T-helper 2 cell (primary cell): ENCODE measurements at regions not wholly inside any gene's neighbourhood (a gene's known extent, or its start where the extent isn't known, plus 50 kb on each side); places are given as distances from the start of the nearest gene placed in this dataset.

ENCODE experiments used
- DNase-seq, 5 experiments: peaks; one replicate each; pipeline versions ENCODE4 v3.0.0 to v3.0.0-alpha.2; 2012 to 2022

- no peak for DNase-seq
Observed at GRCh38 chr5:171657473-171657872, 128.1 kb upstream of the SMIM23 start.

GRCh38 chr5:171659896-171660295, 125.7 kb upstream of the SMIM23 start:
- DNase-seq: no peak

- DNase-seq: peak in 1 of 5 experiments; percentile 36
Observed at GRCh38 chr5:171660434-171660833, 125.2 kb upstream of the SMIM23 start.

GRCh38 chr5:171661143-171661542, 124.5 kb upstream of the SMIM23 start:
- no peak for DNase-seq

- DNase-seq: no peak
Observed at GRCh38 chr5:171663311-171664085, 122.1 kb upstream of the SMIM23 start.

- no peak for DNase-seq
Observed at GRCh38 chr5:171664489-171664888, 121.1 kb upstream of the SMIM23 start.

- no peak for DNase-seq
Observed at GRCh38 chr5:171666815-171667214, 118.8 kb upstream of the SMIM23 start.

- DNase-seq: no peak
Observed at GRCh38 chr5:171667341-171668096, 118.1 kb upstream of the SMIM23 start.

- DNase-seq: no peak
Observed at GRCh38 chr5:171668097-171668412, 117.6 kb upstream of the SMIM23 start.

- DNase-seq: no peak
Observed at GRCh38 chr5:171669571-171669970, 116.0 kb upstream of the SMIM23 start.

- DNase-seq: no peak
Observed at GRCh38 chr5:171672556-171672955, 113.1 kb upstream of the SMIM23 start.

- no peak for DNase-seq
Observed at GRCh38 chr5:171673328-171673727, 112.3 kb upstream of the SMIM23 start.

GRCh38 chr5:171673840-171674239, 111.8 kb upstream of the SMIM23 start:
- no peak for DNase-seq

- DNase-seq: no peak
Observed at GRCh38 chr5:171675511-171675910, 110.1 kb upstream of the SMIM23 start.

- no peak for DNase-seq
Observed at GRCh38 chr5:171676286-171676944, 109.2 kb upstream of the SMIM23 start.

- no peak for DNase-seq
Observed at GRCh38 chr5:171678646-171679045, 107.0 kb upstream of the SMIM23 start.

GRCh38 chr5:171680485-171680884, 105.1 kb upstream of the SMIM23 start:
- DNase-seq: no peak

- no peak for DNase-seq
Observed at GRCh38 chr5:171681061-171681460, 104.6 kb upstream of the SMIM23 start.

GRCh38 chr5:171681677-171682076, 103.9 kb upstream of the SMIM23 start:
- DNase-seq: no peak

GRCh38 chr5:171682801-171683200, 102.8 kb upstream of the SMIM23 start:
- no peak for DNase-seq

- no peak for DNase-seq
Observed at GRCh38 chr5:171684169-171684568, 101.4 kb upstream of the SMIM23 start.

GRCh38 chr5:171688696-171689495, 96.7 kb upstream of the SMIM23 start:
- DNase-seq: no peak

- DNase-seq: no peak
Observed at GRCh38 chr5:171689853-171690417, 95.7 kb upstream of the SMIM23 start.
